ENCODE measurements at regions not wholly inside any gene's neighbourhood (a gene's known extent, or its start where the extent isn't known, plus 50 kb on each side); places are given as distances from the start of the nearest gene placed in this dataset.

DNA sequence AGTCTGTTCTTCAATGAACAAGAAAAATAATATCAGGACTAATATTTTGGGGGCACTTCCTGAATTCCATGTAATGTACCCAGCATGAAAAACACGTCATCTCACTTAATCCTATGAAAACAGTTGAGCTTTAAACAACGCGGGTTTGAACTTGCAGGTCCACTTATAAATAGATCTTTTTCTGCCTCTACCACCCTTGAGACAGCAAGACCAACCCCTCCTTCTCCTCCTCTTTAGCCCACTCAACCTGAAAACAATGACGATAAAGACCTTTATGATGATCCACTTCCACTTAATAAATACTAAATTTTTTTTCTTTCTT, 203.9 kb upstream of the KRR1 start:
- H3K27ac ChIP-seq (ENCODE audit: low read depth, low read length) = no peak overlapping the region
- no peaks in the 10 kb centered on the region for H3K36me3 ChIP-seq (ENCODE audit: control insufficient read depth in 2 of 3, insufficient read depth in 3 of 3, low read length in 3 of 3)
- H3K27me3 ChIP-seq (ENCODE audit: control insufficient read depth in 2 of 2, insufficient read depth in 2 of 2, low read length in 2 of 2) = no peaks in the 10 kb centered on the region
- ChIA-PET POLR2A (no interaction called here), CTCF (no interaction called here)
- H3K9me3 ChIP-seq (ENCODE audit: control insufficient read depth in 2 of 3, low read length in 3 of 3) = no peaks in the 10 kb centered on the region
- Mint-ChIP-seq H3K27me3 (peaks cover 0 to 35% (median under 1%) of the 10 kb centered on the region in 5 donors), H3K4me1 (peaks cover 0 to 3% (median 0%) of the 10 kb centered on the region in 7 donors), H3K4me3 (no peak overlapping the region), H3K27ac (no peak overlapping the region), H3K36me3 (peaks cover 0 to 3% (median 0%) of the 10 kb centered on the region in 5 donors), H3K9me3 (no peaks in the 10 kb centered on the region)
- intact Hi-C loops (cut with micrococcal nuclease) = loop anchor here in 1 of 2 donors (10.0 kb wide), 1 partner anchor 320 kb away; the partner anchor contains the start of gene GLIPR1L2
- ATAC-seq (no peak), DNase-seq (no peak)
- H3K4me3 ChIP-seq (ENCODE audit: low read length) = no peak overlapping the region
- H3K4me1 ChIP-seq (ENCODE audit: control insufficient read depth in 2 of 2, insufficient read depth in 2 of 2, low read length in 2 of 2) = no peaks in the 10 kb centered on the region

DNA sequence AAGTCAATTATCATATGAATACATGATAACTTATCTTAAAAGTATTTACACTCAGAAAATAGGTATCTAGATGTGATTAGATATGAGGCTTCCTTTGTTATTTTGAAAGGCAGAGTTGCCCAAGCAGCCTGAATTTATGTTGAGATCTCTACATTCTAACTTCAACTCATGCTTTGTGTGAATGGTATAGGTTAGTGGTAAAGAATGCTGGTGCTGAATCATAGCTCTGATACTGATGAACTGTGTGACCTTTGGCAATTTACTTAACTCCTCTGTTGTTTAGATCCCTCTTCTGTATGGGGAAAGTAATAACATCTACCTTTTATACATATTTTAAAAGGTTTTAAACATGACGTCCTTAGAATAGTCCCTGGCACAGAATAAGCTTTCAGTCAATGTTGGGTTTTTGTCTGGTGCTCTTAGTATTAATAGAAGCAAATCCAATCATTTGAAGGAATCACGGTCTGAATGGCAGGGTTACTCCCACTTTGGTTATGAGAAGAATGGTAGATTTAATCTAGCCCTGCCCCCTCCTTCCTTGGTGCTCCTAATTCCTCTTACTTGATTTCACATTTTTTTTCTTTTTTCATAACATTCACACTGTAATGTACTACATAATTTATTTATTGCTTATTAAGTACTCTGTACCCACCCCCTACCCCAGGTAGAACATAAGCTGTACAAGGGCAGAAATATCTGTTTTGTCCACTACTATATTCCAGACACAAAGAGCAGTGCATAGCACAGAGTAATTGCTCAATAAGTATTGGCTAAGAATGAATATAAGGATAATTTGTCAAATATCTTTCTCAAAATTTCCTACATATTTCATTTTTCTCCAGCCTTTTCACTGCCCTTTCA, 203.3 kb upstream of the KRR1 start:
- ChIA-PET CTCF (no interaction called here), POLR2A (no interaction called here)
- H3K4me1 Mint-ChIP-seq = peaks cover 0 to 3% (median 0%) of the 10 kb centered on the region in 7 donors
- no peaks in the 10 kb centered on the region for H3K36me3 ChIP-seq (ENCODE audit: control insufficient read depth in 2 of 3, insufficient read depth in 3 of 3, low read length in 3 of 3)
- H3K27ac Mint-ChIP-seq = no peak overlapping the region
- ATAC-seq (no peak), DNase-seq (no peak)
- no peak overlapping the region for H3K27ac ChIP-seq (ENCODE audit: low read depth, low read length)
- H3K4me1 ChIP-seq (ENCODE audit: control insufficient read depth in 2 of 2, insufficient read depth in 2 of 2, low read length in 2 of 2) = no peaks in the 10 kb centered on the region
- no peak overlapping the region for H3K4me3 ChIP-seq (ENCODE audit: low read length)
- peaks cover 0 to 1% (median 0%) of the 10 kb centered on the region in 5 donors for H3K36me3 Mint-ChIP-seq
- no peaks in the 10 kb centered on the region for H3K9me3 Mint-ChIP-seq
- H3K9me3 ChIP-seq (ENCODE audit: control insufficient read depth in 2 of 3, low read length in 3 of 3) = no peaks in the 10 kb centered on the region
- intact Hi-C loops (cut with micrococcal nuclease) = loop anchor here in 1 of 2 donors (10.0 kb wide), 1 partner anchor 320 kb away; the partner anchor contains the start of gene GLIPR1L2
- peaks cover 0 to 40% (median 0%) of the 10 kb centered on the region in 5 donors for H3K27me3 Mint-ChIP-seq
- H3K4me3 Mint-ChIP-seq = no peak overlapping the region
- no peaks in the 10 kb centered on the region for H3K27me3 ChIP-seq (ENCODE audit: control insufficient read depth in 2 of 2, insufficient read depth in 2 of 2, low read length in 2 of 2)

DNA sequence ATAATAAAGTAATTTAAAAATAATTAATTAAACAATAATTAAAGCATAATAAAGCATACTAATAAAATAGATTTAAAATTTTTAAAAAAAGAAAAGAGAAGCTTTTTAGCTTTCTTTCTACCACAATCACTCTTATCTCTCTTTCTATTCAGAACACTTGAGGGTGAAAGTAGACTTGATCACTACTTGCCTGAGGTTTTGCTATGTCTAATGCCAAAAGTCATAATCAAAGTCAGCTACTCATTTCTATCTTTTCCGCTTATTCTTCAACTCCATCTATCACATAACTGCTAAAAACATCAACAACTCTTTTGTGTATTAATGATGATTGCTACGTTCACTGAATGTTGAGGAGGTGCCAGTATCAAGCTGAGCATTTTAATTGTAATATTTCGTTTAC, 202.0 kb upstream of the KRR1 start:
- intact Hi-C loops (cut with micrococcal nuclease) = loop anchor here in 1 of 2 donors (10.0 kb wide), 1 partner anchor 319 kb away; the partner anchor contains the start of gene GLIPR1L2
- POLR2A ChIA-PET = no interaction called here
- Histone ChIP-seq H3K27me3 (ENCODE audit: control insufficient read depth in 2 of 2, insufficient read depth in 2 of 2, low read length in 2 of 2) (no peaks in the 10 kb centered on the region), H3K9me3 (ENCODE audit: control insufficient read depth in 2 of 3, low read length in 3 of 3) (no peaks in the 10 kb centered on the region), H3K4me3 (ENCODE audit: low read length) (no peak overlapping the region), H3K27ac (ENCODE audit: low read depth, low read length) (no peak overlapping the region), H3K36me3 (ENCODE audit: control insufficient read depth in 2 of 3, insufficient read depth in 3 of 3, low read length in 3 of 3) (no peaks in the 10 kb centered on the region), H3K4me1 (ENCODE audit: control insufficient read depth in 2 of 2, insufficient read depth in 2 of 2, low read length in 2 of 2) (no peaks in the 10 kb centered on the region)
- Mint-ChIP-seq H3K4me3 (no peak overlapping the region), H3K36me3 (no peaks in the 10 kb centered on the region), H3K9me3 (no peaks in the 10 kb centered on the region), H3K4me1 (peaks cover 0 to 3% (median 0%) of the 10 kb centered on the region in 7 donors), H3K27ac (no peak overlapping the region), H3K27me3 (peaks cover 0 to 46% (median 0%) of the 10 kb centered on the region in 5 donors)
- CTCF ChIA-PET = no interaction called here
- DNase-seq (no peak), ATAC-seq (no peak)

DNA sequence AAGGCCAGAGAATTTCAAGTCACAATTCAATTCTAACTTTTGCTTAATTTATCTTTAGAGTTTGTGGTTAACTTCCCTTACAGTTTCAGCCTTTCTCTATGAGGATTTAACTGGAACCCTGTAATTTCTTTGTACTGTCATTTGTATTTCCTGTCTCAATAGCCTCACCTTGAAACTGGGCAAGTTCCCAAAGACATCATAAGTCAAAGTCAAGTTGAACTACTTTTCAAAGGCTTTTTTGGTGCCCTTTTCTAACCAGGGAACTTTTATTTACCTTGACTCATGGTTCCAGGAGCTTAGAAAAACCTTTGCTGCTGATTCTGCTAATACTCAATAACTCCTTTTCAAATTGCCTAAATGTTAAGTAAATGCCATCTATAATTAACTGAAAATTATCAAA, 200.8 kb upstream of the KRR1 start:
- CTCF ChIA-PET = interaction anchor here (0.6 kb wide), 1 partner anchor 46 kb away, joined by 8 read pairs; no protein-coding TSS in a partner anchor
- no peak overlapping the region for H3K27ac ChIP-seq (ENCODE audit: low read depth, low read length)
- intact Hi-C loops (cut with micrococcal nuclease) = loop anchor here in 1 of 2 donors (1.0 to 10.0 kb wide), 2 partner anchors 10 to 317 kb away; partner anchors contain the start of gene GLIPR1L2
- no peaks in the 10 kb centered on the region for H3K27me3 ChIP-seq (ENCODE audit: control insufficient read depth in 2 of 2, insufficient read depth in 2 of 2, low read length in 2 of 2)
- Mint-ChIP-seq H3K27ac (no peak overlapping the region), H3K36me3 (no peaks in the 10 kb centered on the region), H3K4me1 (peaks cover 0 to 3% (median 0%) of the 10 kb centered on the region in 7 donors), H3K9me3 (no peaks in the 10 kb centered on the region), H3K27me3 (peaks cover 0 to 47% (median 0%) of the 10 kb centered on the region in 5 donors), H3K4me3 (no peak overlapping the region)
- DNase-seq = no peak
- no peak overlapping the region for H3K4me3 ChIP-seq (ENCODE audit: low read length)
- no peak for ATAC-seq
- no peaks in the 10 kb centered on the region for H3K36me3 ChIP-seq (ENCODE audit: control insufficient read depth in 2 of 3, insufficient read depth in 3 of 3, low read length in 3 of 3)
- H3K4me1 ChIP-seq (ENCODE audit: control insufficient read depth in 2 of 2, insufficient read depth in 2 of 2, low read length in 2 of 2) = no peaks in the 10 kb centered on the region
- POLR2A ChIA-PET = no interaction called here
- no peaks in the 10 kb centered on the region for H3K9me3 ChIP-seq (ENCODE audit: control insufficient read depth in 2 of 3, low read length in 3 of 3)

DNA sequence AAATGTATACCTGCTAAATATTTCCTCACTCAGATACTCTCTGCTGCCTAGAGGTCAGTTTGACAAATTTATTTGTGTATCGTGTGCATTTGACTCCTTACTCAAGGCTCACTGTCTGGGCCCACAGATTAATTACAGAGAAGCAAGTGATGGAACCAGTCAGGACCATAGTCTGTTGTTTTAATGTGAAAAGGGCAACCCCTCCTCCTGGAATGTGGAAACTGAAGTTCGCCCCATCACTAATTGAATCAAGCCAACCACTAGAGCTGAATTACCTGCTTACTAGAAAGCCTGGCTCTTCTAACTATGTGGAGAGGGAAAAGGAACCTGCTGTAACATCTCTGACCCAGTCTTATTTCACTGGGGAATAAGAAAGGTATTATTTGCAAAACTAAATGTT, 199.9 kb upstream of the KRR1 start:
- H3K4me3 ChIP-seq (ENCODE audit: low read length) = no peak overlapping the region
- DNase-seq = no peak
- no peak overlapping the region for H3K27ac ChIP-seq (ENCODE audit: low read depth, low read length)
- Mint-ChIP-seq H3K9me3 (no peaks in the 10 kb centered on the region), H3K27me3 (peaks cover 0 to 51% (median 0%) of the 10 kb centered on the region in 5 donors), H3K4me3 (no peak overlapping the region), H3K36me3 (no peaks in the 10 kb centered on the region), H3K27ac (no peak overlapping the region), H3K4me1 (peaks cover 0 to 8% (median 0%) of the 10 kb centered on the region in 7 donors)
- ChIA-PET POLR2A (no interaction called here), CTCF (interaction anchor here (1.0 kb wide), 1 partner anchor 14 kb away, joined by 3 read pairs; no protein-coding TSS in a partner anchor)
- intact Hi-C loops (cut with micrococcal nuclease) = loop anchor here in 1 of 2 donors (10.0 kb wide), 1 partner anchor 316 kb away; the partner anchor contains the start of gene GLIPR1L2
- H3K4me1 ChIP-seq (ENCODE audit: control insufficient read depth in 2 of 2, insufficient read depth in 2 of 2, low read length in 2 of 2) = no peaks in the 10 kb centered on the region
- H3K9me3 ChIP-seq (ENCODE audit: control insufficient read depth in 2 of 3, low read length in 3 of 3) = no peaks in the 10 kb centered on the region
- H3K36me3 ChIP-seq (ENCODE audit: control insufficient read depth in 2 of 3, insufficient read depth in 3 of 3, low read length in 3 of 3) = no peaks in the 10 kb centered on the region
- H3K27me3 ChIP-seq (ENCODE audit: control insufficient read depth in 2 of 2, insufficient read depth in 2 of 2, low read length in 2 of 2) = no peaks in the 10 kb centered on the region
- ATAC-seq = no peak

DNA sequence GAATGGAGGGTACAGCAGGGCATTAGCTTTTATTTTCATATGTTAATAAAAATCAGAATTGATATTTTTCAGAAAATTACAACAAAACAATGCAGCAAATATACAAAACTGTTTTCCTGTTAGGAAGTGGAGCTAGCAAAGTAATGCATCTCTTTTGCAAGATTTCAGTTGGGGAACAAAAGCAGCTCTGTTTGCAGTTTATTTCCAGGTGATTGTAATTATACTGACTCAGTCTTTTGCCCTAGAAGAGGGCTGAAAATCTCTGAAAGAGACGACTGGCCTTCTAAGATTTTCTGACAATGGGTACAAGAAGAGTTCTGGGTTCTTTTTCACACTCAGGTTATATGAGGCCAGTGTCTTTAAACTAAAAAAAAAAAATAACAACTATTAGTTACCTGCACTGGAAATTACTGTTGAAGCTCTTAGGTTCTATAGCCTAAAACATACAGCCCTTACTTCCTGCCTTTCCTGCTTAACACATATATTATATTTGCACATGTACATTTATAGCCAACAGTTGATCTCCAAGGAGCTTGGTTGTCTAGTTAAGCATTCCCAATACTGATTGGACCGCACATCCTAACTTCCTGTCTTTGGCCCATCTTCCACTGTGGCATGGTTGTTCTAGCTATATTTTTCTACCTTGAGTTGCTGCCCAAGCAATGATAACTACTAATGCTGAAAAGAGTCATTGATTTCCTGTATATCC, 199.1 kb upstream of the KRR1 start:
- ChIA-PET POLR2A (no interaction called here), CTCF (interaction anchor here (1.0 kb wide), 1 partner anchor 15 kb away, joined by 3 read pairs; no protein-coding TSS in a partner anchor)
- Histone ChIP-seq H3K4me3 (ENCODE audit: low read length) (no peak overlapping the region), H3K36me3 (ENCODE audit: control insufficient read depth in 2 of 3, insufficient read depth in 3 of 3, low read length in 3 of 3) (no peaks in the 10 kb centered on the region), H3K4me1 (ENCODE audit: control insufficient read depth in 2 of 2, insufficient read depth in 2 of 2, low read length in 2 of 2) (no peaks in the 10 kb centered on the region), H3K9me3 (ENCODE audit: control insufficient read depth in 2 of 3, low read length in 3 of 3) (no peaks in the 10 kb centered on the region), H3K27me3 (ENCODE audit: control insufficient read depth in 2 of 2, insufficient read depth in 2 of 2, low read length in 2 of 2) (no peaks in the 10 kb centered on the region), H3K27ac (ENCODE audit: low read depth, low read length) (no peak overlapping the region)
- Mint-ChIP-seq H3K4me1 (peaks cover 0 to 8% (median 0%) of the 10 kb centered on the region in 7 donors), H3K27me3 (peaks cover 0 to 47% (median 0%) of the 10 kb centered on the region in 5 donors), H3K9me3 (no peaks in the 10 kb centered on the region), H3K27ac (no peak overlapping the region), H3K36me3 (no peaks in the 10 kb centered on the region), H3K4me3 (no peak overlapping the region)
- no peak for DNase-seq
- intact Hi-C loops (cut with micrococcal nuclease) = loop anchor here in 1 of 2 donors (10.0 kb wide), 1 partner anchor 316 kb away; the partner anchor contains the start of gene GLIPR1L2
- no peak for ATAC-seq

Data from naive thymus-derived CD4-positive, alpha-beta T cell (primary cell).